H1 (cell line): ENCODE measurements at regions not wholly inside any gene's neighbourhood (a gene's known extent, or its start where the extent isn't known, plus 50 kb on each side); places are given as distances from the start of the nearest gene placed in this dataset.

Experiments used
- CTCF ChIA-PET: fragments of 300-600 bp; sonication (Branson Sonifier 250); formaldehyde crosslinking; loops from one replicate; lab custom pipeline; 2021; ENCODE audit not compliant: partially characterized antibody; lab: Charles Lee
- POLR2A ChIA-PET: fragments of 300-600 bp; sonication (Branson Sonifier 250); formaldehyde crosslinking; loops from one replicate; lab custom pipeline; 2021; ENCODE audit warnings: inconsistent platforms; ENCODE audit not compliant: partially characterized antibody; lab: Charles Lee
- DNase-seq, 2 experiments: peaks; one replicate each; pipeline versions ENCODE4 v3.0.0 to v3.0.0-alpha.2; 2010 to 2022; ENCODE audit warnings: low spot score in 2 of 2, low read depth in 1 of 2, mixed read lengths in 1 of 2
- FAIRE-seq: peaks from 2 replicates; lab custom pipeline; 2011; peaks lifted over from hg19 to GRCh38; lab: Jason Lieb, UNC
- H2AFZ ChIP-seq: 2 replicates; pipeline ENCODE4 v1.8.1; 2012; ENCODE audit warnings: low read length, inconsistent platforms
- H2AK5ac ChIP-seq: 2 replicates; pipeline ENCODE4 v1.6.1; 2013; ENCODE audit warnings: low read depth, low read length
- H2BK120ac ChIP-seq: replicated peaks from 2 replicates; pipeline ENCODE3; 2013; ENCODE audit warnings: low read depth, low read length, inconsistent platforms
- H2BK12ac ChIP-seq: 2 replicates; pipeline ENCODE4 v1.6.1; 2013; ENCODE audit warnings: low read depth, low read length
- H2BK15ac ChIP-seq: 2 replicates; pipeline ENCODE4 v1.6.1; 2013; ENCODE audit warnings: low read length
- H2BK20ac ChIP-seq: 2 replicates; pipeline ENCODE4 v1.6.1; 2013; ENCODE audit warnings: low read length
- H2BK5ac ChIP-seq: 2 replicates; pipeline ENCODE4 v1.6.1; 2013; ENCODE audit warnings: low read depth, low read length
- H3K14ac ChIP-seq: 2 replicates; pipeline ENCODE4 v1.6.1; 2013; ENCODE audit warnings: inconsistent platforms; ENCODE audit not compliant: insufficient read length
- H3K18ac ChIP-seq: 2 replicates; pipeline ENCODE4 v1.6.1; 2013; ENCODE audit warnings: low read length; ENCODE audit errors: extremely low read depth
- H3K23ac ChIP-seq: 2 replicates; pipeline ENCODE4 v1.6.1; 2013; ENCODE audit warnings: inconsistent platforms; ENCODE audit not compliant: insufficient read length
- H3K23me2 ChIP-seq: 2 replicates; pipeline ENCODE4 v1.6.1; 2013; ENCODE audit warnings: low read depth, low read length
- H3K27ac ChIP-seq: 2 replicates; pipeline ENCODE4 v1.6.1; 2011; ENCODE audit warnings: low read depth, low read length, inconsistent platforms
- H3K27me3 ChIP-seq, 4 experiments: replicated peaks in 1 of 4; 1 replicate in 1 of 4; 2 replicates in 3 of 4; pipeline versions ENCODE4 v1.6.1 to v1.8.1; 2011 to 2013; ENCODE audit warnings: low read length in 3 of 4, mild to moderate bottlenecking in 3 of 4, inconsistent platforms in 2 of 4, mixed read lengths in 2 of 4, moderate library complexity in 1 of 4; ENCODE audit not compliant: control insufficient read depth in 3 of 4, insufficient read depth in 3 of 4; ENCODE audit errors: extremely low read depth in 1 of 4
- H3K36me3 ChIP-seq, 4 experiments: 2 replicates each; pipeline versions ENCODE4 v1.6.1 to v1.8.1; 2011 to 2013; ENCODE audit warnings: mild to moderate bottlenecking in 4 of 4, low read length in 3 of 4, moderate library complexity in 2 of 4, control low read depth in 1 of 4, inconsistent platforms in 1 of 4; ENCODE audit not compliant: insufficient read depth in 4 of 4, control insufficient read depth in 2 of 4
- H3K4ac ChIP-seq: replicated peaks from 2 replicates; pipeline ENCODE3; 2013; ENCODE audit warnings: low read length, low read depth, mixed read lengths, inconsistent platforms; ENCODE audit not compliant: insufficient read length
- H3K4me1 ChIP-seq, 4 experiments: replicated peaks in 1 of 4; 1 replicate in 1 of 4; 2 replicates in 3 of 4; pipeline versions ENCODE4 v1.6.1 to v1.8.1; 2011 to 2013; ENCODE audit warnings: low read length in 3 of 4, inconsistent platforms in 2 of 4, mixed read lengths in 1 of 4; ENCODE audit not compliant: insufficient read depth in 4 of 4, control insufficient read depth in 3 of 4
- H3K4me2 ChIP-seq, 2 experiments: 2 replicates each; pipeline versions ENCODE4 v1.6.1 to v1.8.1; 2011 to 2013; ENCODE audit warnings: low read depth in 2 of 2, low read length in 2 of 2, control low read depth in 1 of 2, inconsistent platforms in 1 of 2, mild to moderate bottlenecking in 1 of 2; ENCODE audit not compliant: insufficient read depth in 1 of 2
- H3K4me3 ChIP-seq, 4 experiments: fragments of 200-600, 300-600 bp in 1 of 4; sonication (generic), shearing (Covaris generic), sonication (Bioruptor Twin) in 1 of 4; 2 replicates each; pipeline versions ENCODE4 v1.5.1 to v1.8.1; 2011 to 2016; ENCODE audit warnings: low read length in 4 of 4, low read depth in 3 of 4, control low read depth in 2 of 4, inconsistent platforms in 2 of 4, mild to moderate bottlenecking in 2 of 4, mixed read lengths in 1 of 4, moderate library complexity in 1 of 4; ENCODE audit not compliant: insufficient read depth in 2 of 4; ENCODE audit errors: extremely low read depth in 1 of 4
- H3K56ac ChIP-seq: replicated peaks from 2 replicates; pipeline ENCODE3; 2013; ENCODE audit warnings: low read depth, mild to moderate bottlenecking, mixed read lengths, low read length, inconsistent platforms; ENCODE audit not compliant: insufficient read length
- H3K79me1 ChIP-seq: 2 replicates; pipeline ENCODE4 v1.6.1; 2013; ENCODE audit warnings: low read depth, low read length, control low read depth
- H3K79me2 ChIP-seq, 2 experiments: 2 replicates each; pipeline versions ENCODE4 v1.6.1 to v1.8.1; 2012 to 2013; ENCODE audit warnings: low read length in 2 of 2, mild to moderate bottlenecking in 2 of 2, inconsistent platforms in 1 of 2; ENCODE audit not compliant: insufficient read depth in 2 of 2, control insufficient read depth in 1 of 2
- H3K9ac ChIP-seq, 4 experiments: replicated peaks in 1 of 4; 1 replicate in 1 of 4; 2 replicates in 3 of 4; pipeline versions ENCODE4 v1.6.1 to v1.8.1; 2011 to 2013; ENCODE audit warnings: low read depth in 3 of 4, low read length in 3 of 4, control low read depth in 2 of 4, mild to moderate bottlenecking in 2 of 4, moderate library complexity in 2 of 4, inconsistent platforms in 1 of 4; ENCODE audit errors: extremely low read depth in 1 of 4
- H3K9me3 ChIP-seq, 2 experiments: 2 replicates each; pipeline versions ENCODE4 v1.6.1 to v1.8.1; 2012 to 2013; ENCODE audit warnings: mild to moderate bottlenecking in 2 of 2, moderate library complexity in 2 of 2, control low read depth in 1 of 2, inconsistent platforms in 1 of 2, low read depth in 1 of 2, low read length in 1 of 2, mixed read lengths in 1 of 2; ENCODE audit not compliant: insufficient read depth in 2 of 2
- H4K20me1 ChIP-seq, 2 experiments: replicated peaks in 1 of 2; 2 replicates each; pipeline versions ENCODE3 to v1.8.1; 2011 to 2013; ENCODE audit warnings: inconsistent platforms in 2 of 2, low read length in 2 of 2, mild to moderate bottlenecking in 1 of 2; ENCODE audit not compliant: insufficient read depth in 2 of 2, control insufficient read depth in 1 of 2
- H4K5ac ChIP-seq: 2 replicates; pipeline ENCODE4 v1.6.1; 2013; ENCODE audit warnings: low read length, low read depth, mixed read lengths, inconsistent platforms; ENCODE audit not compliant: insufficient read length
- H4K8ac ChIP-seq: 2 replicates; pipeline ENCODE4 v1.8.0; 2013; ENCODE audit warnings: mild to moderate bottlenecking, moderate library complexity, low read length, inconsistent platforms; ENCODE audit not compliant: insufficient read depth; ENCODE audit errors: extremely low read depth
- H4K91ac ChIP-seq: replicated peaks from 2 replicates; pipeline ENCODE3; 2013; ENCODE audit warnings: low read length, mixed read lengths, inconsistent platforms; ENCODE audit not compliant: insufficient read length
- ASH2L ChIP-seq: fragments of 200-600, 300-600 bp; sonication (generic); IDR thresholded peaks from one replicate; pipeline ENCODE4 v1.7.1; 2017; ENCODE audit warnings: low read length
- CEBPB ChIP-seq: IDR thresholded peaks from 2 replicates; pipeline ENCODE4 v1.6.1; 2012; ENCODE audit warnings: low read depth, low read length
- EP300 ChIP-seq, 2 experiments: IDR thresholded peaks; 1 replicate in 1 of 2; 2 replicates in 1 of 2; pipeline ENCODE4 v1.6.1; 2011 to 2012; ENCODE audit warnings: low read depth in 2 of 2, low read length in 2 of 2, mild to moderate bottlenecking in 2 of 2, borderline replicate concordance in 1 of 2, inconsistent platforms in 1 of 2, moderate library complexity in 1 of 2
- HDAC6 ChIP-seq: IDR thresholded peaks from one replicate; pipeline ENCODE4 v1.7.1; 2012; ENCODE audit warnings: low read depth, mild to moderate bottlenecking, inconsistent platforms, low read length, moderate library complexity
- KDM4A ChIP-seq: IDR thresholded peaks from one replicate; pipeline ENCODE4 v1.7.1; 2012; ENCODE audit warnings: low read depth, mild to moderate bottlenecking, moderate library complexity, low read length, inconsistent platforms; ENCODE audit not compliant: severe bottlenecking
- POLR2A ChIP-seq, 2 experiments: IDR thresholded peaks; 1 replicate in 1 of 2; 2 replicates in 1 of 2; pipeline ENCODE4 v1.6.1; 2011; ENCODE audit warnings: low read depth in 2 of 2, low read length in 2 of 2, mild to moderate bottlenecking in 2 of 2; ENCODE audit errors: control extremely low read depth in 1 of 2
- POLR2AphosphoS5 ChIP-seq: IDR thresholded peaks from 2 replicates; pipeline ENCODE4 v1.6.1; 2011; ENCODE audit warnings: low read depth, low read length
- SIRT6 ChIP-seq: IDR thresholded peaks from one replicate; pipeline ENCODE4 v1.7.1; 2012; ENCODE audit warnings: low read length, inconsistent platforms
- TEAD4 ChIP-seq: IDR thresholded peaks from 2 replicates; pipeline ENCODE4 v1.6.1; 2012; ENCODE audit warnings: low read depth, low read length, inconsistent platforms, mixed read lengths
- WGBS, 2 experiments: shearing (Covaris generic) in 1 of 2; methylation state at CpG; one replicate each; pipeline versions ENCODE4 v1.1.6 to v1.1.7; 2013 to 2015; ENCODE audit warnings: low lambda C conversion rate in 2 of 2, mixed read lengths in 2 of 2, inconsistent platforms in 1 of 2, low coverage in 1 of 2, missing lambda C conversion rate in 1 of 2; ENCODE audit not compliant: insufficient replicate concordance in 2 of 2, insufficient coverage in 1 of 2, insufficient read length in 1 of 2; ENCODE audit errors: extremely low coverage in 1 of 2, missing lambda C conversion rate in 1 of 2; 5-methylcytosine and 5-hydroxymethylcytosine counted together
- TF ChIP-seq, protein P1 (sequence below): IDR thresholded peaks from 2 replicates; pipeline ENCODE4 v1.6.1; 2012; ENCODE audit warnings: low read length, inconsistent platforms

- no peak for DNase-seq
- Histone ChIP-seq H4K8ac (no peak overlapping the region), H3K18ac (no peak overlapping the region), H4K20me1 (peaks cover 0 to 2% of the 10 kb centered on the region in 2 experiments), H2BK12ac (no peak overlapping the region), H3K23ac (no peak overlapping the region)
- TF ChIP-seq ASH2L, result no peak
- no peak for TF ChIP-seq POLR2AphosphoS5
- no peak for TF ChIP-seq EP300 (IDR thresholded peaks at IDR 0.05; ENCODE audit: borderline replicate concordance in 1 of 2, low read depth in 2 of 2, low read length in 2 of 2)
- TF ChIP-seq, protein P1, sequence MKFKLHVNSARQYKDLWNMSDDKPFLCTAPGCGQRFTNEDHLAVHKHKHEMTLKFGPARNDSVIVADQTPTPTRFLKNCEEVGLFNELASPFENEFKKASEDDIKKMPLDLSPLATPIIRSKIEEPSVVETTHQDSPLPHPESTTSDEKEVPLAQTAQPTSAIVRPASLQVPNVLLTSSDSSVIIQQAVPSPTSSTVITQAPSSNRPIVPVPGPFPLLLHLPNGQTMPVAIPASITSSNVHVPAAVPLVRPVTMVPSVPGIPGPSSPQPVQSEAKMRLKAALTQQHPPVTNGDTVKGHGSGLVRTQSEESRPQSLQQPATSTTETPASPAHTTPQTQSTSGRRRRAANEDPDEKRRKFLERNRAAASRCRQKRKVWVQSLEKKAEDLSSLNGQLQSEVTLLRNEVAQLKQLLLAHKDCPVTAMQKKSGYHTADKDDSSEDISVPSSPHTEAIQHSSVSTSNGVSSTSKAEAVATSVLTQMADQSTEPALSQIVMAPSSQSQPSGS, result no peak
- no peak for TF ChIP-seq POLR2A (IDR thresholded peaks at IDR 0.05; ENCODE audit: control extremely low read depth in 1 of 2, low read depth in 2 of 2, low read length in 2 of 2)
- no peak for TF ChIP-seq TEAD4
- no peak for TF ChIP-seq SIRT6
- TF ChIP-seq CEBPB, result no peak
- TF ChIP-seq HDAC6, result no peak
- no peak for TF ChIP-seq KDM4A
- TF ChIP-seq, all 59 proteins: peak for 0
- Histone ChIP-seq H2BK5ac (no peak overlapping the region), H3K27me3 (peaks cover 0 to 5% (median under 1%) of the 10 kb centered on the region in 4 experiments; a peak in 4 of 7 replicates), H3K9ac (no peak overlapping the region), H2BK120ac (no peak overlapping the region), H3K56ac (no peak overlapping the region), H3K79me2 (no peaks in the 10 kb centered on the region), H3K4ac (no peak overlapping the region), H2BK15ac (no peak overlapping the region), H3K14ac (no peak overlapping the region), H4K5ac (no peak overlapping the region), H3K79me1 (no peaks in the 10 kb centered on the region), H2BK20ac (no peak overlapping the region), H3K36me3 (no peaks in the 10 kb centered on the region), H3K23me2 (no peaks in the 10 kb centered on the region), H3K27ac (no peak overlapping the region), H3K9me3 (no peaks in the 10 kb centered on the region), H3K4me1 (peaks cover 0 to 6% (median 0%) of the 10 kb centered on the region in 4 experiments; a peak in 1 of 7 replicates), H2AK5ac (no peak overlapping the region), H3K4me3 (no peak overlapping the region), H2AFZ (no peak overlapping the region), H3K4me2 (no peak overlapping the region), H4K91ac (no peak overlapping the region)
- FAIRE-seq, result no peak
- WGBS, 2 experiments, result 85% methylated on average over 7 of the region's 8 CpGs; no CpG with 5 or more reads in 1 of the 2 experiments
- ChIA-PET POLR2A (no interaction called here), CTCF (interaction anchor here (2.3 to 2.7 kb wide), 2 partner anchors 11 to 75 kb away, joined by 6 to 10 read pairs; no protein-coding TSS in a partner anchor)
Observed at GRCh38 chr11:116065986-116066385, 561.8 kb upstream of the CADM1 start.
